ENCODE measurements at regions not wholly inside any gene's neighbourhood (a gene's known extent, or its start where the extent isn't known, plus 50 kb on each side); places are given as distances from the start of the nearest gene placed in this dataset.

- Histone ChIP-seq H3K4me3 (no peak overlapping the region), H4K20me1 (no peaks in the 10 kb centered on the region), H3K36me3 (no peaks in the 10 kb centered on the region), H3K4me1 (no peaks in the 10 kb centered on the region), H3K9me3 (no peaks in the 10 kb centered on the region), H3K27ac (no peak overlapping the region), H3K27me3 (no peaks in the 10 kb centered on the region), H3K4me2 (no peak overlapping the region), H3K9ac (no peak overlapping the region)
- no peak for TF ChIP-seq Cebpa-rat (IDR thresholded peaks at IDR 0.05)
Observed at GRCh38 chrX:67872958-67873357, 329.1 kb downstream of the AR start.

- H3K27me3 ChIP-seq: no peaks in the 10 kb centered on the region
- H3K9me3 ChIP-seq: peaks cover 65% of the 10 kb centered on the region
- H3K4me3 ChIP-seq: no peak overlapping the region
- no peak overlapping the region for H3K9ac ChIP-seq
- H3K4me1 ChIP-seq: no peaks in the 10 kb centered on the region
- no peaks in the 10 kb centered on the region for H3K36me3 ChIP-seq
- TF ChIP-seq Cebpa-rat (IDR thresholded peaks at IDR 0.05): no peak
- H4K20me1 ChIP-seq: no peaks in the 10 kb centered on the region
- no peak overlapping the region for H3K4me2 ChIP-seq
- no peak overlapping the region for H3K27ac ChIP-seq
Observed at GRCh38 chrX:67892401-67892800, 348.6 kb downstream of the AR start.

GRCh38 chrX:67893931-67894330 lies 350.1 kb downstream of the AR start:
- H3K4me1 ChIP-seq: no peaks in the 10 kb centered on the region

DNA sequence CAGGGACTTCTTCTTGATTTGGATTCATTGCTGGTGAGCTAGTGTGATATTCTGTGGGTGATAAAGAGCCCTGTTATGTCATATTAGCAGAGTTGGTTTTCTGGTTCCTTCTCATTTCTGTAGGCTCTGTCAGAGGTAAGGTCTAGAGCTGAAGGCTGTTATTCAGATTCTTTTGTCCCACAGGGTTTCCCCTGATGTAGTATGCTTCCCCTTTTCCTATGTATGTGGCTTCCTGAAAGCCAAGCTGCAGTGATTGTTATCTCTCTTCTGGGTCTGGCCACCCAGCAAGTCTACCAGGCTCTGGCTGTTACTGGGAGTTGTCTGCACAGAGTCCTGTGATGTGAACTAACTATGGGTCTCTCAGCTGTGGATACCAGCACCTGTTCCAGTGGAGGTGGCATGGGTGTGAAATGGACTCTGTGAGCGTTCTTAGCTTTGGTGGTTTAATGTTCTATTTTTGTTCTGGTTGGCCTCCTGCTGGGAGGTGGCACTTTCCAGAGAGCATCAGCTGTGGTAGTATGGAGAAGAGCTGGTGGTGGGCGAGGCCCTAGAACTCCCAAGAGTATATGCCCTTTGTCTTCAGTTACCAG lies 373.7 kb downstream of the AR start:
- TF ChIP-seq Cebpa-rat (IDR thresholded peaks at IDR 0.05): no peak
- H3K27me3 ChIP-seq: no peaks in the 10 kb centered on the region
- H3K36me3 ChIP-seq: no peaks in the 10 kb centered on the region
- H3K4me2 ChIP-seq: peak overlapping the region; percentile 23
- H3K9me3 ChIP-seq: 0 out of 2 replicates have a peak, but pooled peaks cover 4% of the 10 kb centered on the region
- H3K27ac ChIP-seq: no peak overlapping the region
- H3K4me1 ChIP-seq: peaks cover 10% of the 10 kb centered on the region
- no peak overlapping the region for H3K9ac ChIP-seq
- no peaks in the 10 kb centered on the region for H4K20me1 ChIP-seq
- H3K4me3 ChIP-seq: no peak overlapping the region

More at GRCh38 chrX:67893931-67894330, 350.1 kb downstream of the AR start:
- no peak for TF ChIP-seq Cebpa-rat (IDR thresholded peaks at IDR 0.05)
- Histone ChIP-seq H3K27me3 (no peaks in the 10 kb centered on the region), H3K4me3 (no peak overlapping the region), H3K9me3 (peaks cover 62% of the 10 kb centered on the region), H3K4me2 (no peak overlapping the region), H4K20me1 (no peaks in the 10 kb centered on the region), H3K36me3 (no peaks in the 10 kb centered on the region), H3K9ac (no peak overlapping the region), H3K27ac (no peak overlapping the region)

DNA sequence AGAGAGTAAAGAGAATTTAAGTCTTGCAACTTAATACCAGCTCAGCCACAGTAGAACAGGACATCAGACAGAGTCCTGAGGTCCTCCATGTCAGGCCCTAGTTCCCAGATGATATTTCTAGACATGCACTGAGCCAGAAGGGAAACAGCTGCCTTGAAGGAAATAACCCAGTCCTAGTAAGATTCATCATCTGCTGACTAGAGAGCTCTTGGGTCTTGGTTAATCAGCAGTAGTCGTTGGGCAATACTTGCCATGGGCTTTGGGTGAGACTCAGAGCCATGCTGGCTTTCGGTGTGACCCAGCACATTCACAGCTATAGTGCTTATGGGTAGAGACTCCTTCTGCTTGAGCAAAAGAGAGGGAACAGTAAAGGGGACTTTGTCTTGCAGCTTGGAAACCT lies 379.1 kb downstream of the AR start:
- no peak for TF ChIP-seq Cebpa-rat (IDR thresholded peaks at IDR 0.05)
- H3K9ac ChIP-seq: no peak overlapping the region
- no peak overlapping the region for H3K27ac ChIP-seq
- H3K27me3 ChIP-seq: no peaks in the 10 kb centered on the region
- peaks cover 3% of the 10 kb centered on the region for H3K4me1 ChIP-seq
- H3K4me2 ChIP-seq: no peak overlapping the region
- H3K4me3 ChIP-seq: no peak overlapping the region
- H3K9me3 ChIP-seq: no peaks in the 10 kb centered on the region
- H3K36me3 ChIP-seq: no peaks in the 10 kb centered on the region
- no peaks in the 10 kb centered on the region for H4K20me1 ChIP-seq

DNA sequence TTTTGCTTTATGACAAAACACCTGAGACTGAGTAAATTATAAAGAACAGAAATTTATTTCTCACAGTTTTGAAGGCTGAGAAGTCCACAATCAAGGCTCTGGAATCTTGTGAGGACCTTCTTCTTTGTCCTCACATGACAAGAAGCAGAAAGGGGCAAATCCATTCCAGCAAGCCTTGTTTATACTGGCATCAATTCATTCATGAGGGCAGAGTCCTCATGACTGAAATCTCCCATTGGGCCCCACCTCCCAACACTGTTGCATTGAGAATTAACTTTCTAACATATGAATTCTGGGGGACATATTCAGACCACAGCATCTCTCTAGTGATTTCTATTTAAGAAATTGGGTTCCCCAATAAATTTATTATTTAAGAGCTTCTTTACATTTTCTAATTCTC lies 395.4 kb downstream of the AR start:
- H3K36me3 ChIP-seq: no peaks in the 10 kb centered on the region
- no peak overlapping the region for H3K9ac ChIP-seq
- H3K4me3 ChIP-seq: no peak overlapping the region
- H3K27me3 ChIP-seq: no peaks in the 10 kb centered on the region
- no peaks in the 10 kb centered on the region for H4K20me1 ChIP-seq
- H3K9me3 ChIP-seq: no peaks in the 10 kb centered on the region
- TF ChIP-seq Cebpa-rat (IDR thresholded peaks at IDR 0.05): no peak
- no peak overlapping the region for H3K4me2 ChIP-seq
- no peak overlapping the region for H3K27ac ChIP-seq
- H3K4me1 ChIP-seq: no peaks in the 10 kb centered on the region

- Histone ChIP-seq H4K20me1 (no peaks in the 10 kb centered on the region), H3K4me2 (no peak overlapping the region), H3K9ac (no peak overlapping the region), H3K4me1 (no peaks in the 10 kb centered on the region), H3K27me3 (no peaks in the 10 kb centered on the region), H3K36me3 (no peaks in the 10 kb centered on the region), H3K9me3 (no peaks in the 10 kb centered on the region), H3K4me3 (no peak overlapping the region), H3K27ac (no peak overlapping the region)
- TF ChIP-seq Cebpa-rat (IDR thresholded peaks at IDR 0.05): no peak
Observed at GRCh38 chrX:67949270-67949669, 405.4 kb downstream of the AR start.

DNA sequence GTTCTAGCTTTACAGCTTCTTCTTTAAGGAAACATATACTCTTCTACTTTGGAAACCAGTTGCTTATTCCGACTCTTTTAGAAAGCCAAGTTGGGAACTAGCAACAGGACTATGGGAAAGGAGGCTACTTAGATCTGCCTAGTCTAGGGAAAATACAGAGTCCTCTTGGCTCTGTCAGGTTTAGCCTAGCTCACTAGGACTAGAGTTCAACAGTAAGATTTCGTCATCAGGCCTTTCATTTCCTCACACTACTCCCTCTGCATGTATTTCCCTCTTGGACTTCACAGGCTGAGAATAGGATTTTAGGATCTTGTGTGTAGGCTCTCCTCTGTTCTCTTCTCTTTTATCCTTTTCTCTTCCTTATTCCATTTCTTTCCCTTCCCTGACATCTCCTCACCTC lies 409.8 kb downstream of the AR start:
- H3K27ac ChIP-seq: no peak overlapping the region
- H3K36me3 ChIP-seq: no peaks in the 10 kb centered on the region
- no peak overlapping the region for H3K4me2 ChIP-seq
- no peaks in the 10 kb centered on the region for H4K20me1 ChIP-seq
- no peaks in the 10 kb centered on the region for H3K9me3 ChIP-seq
- no peaks in the 10 kb centered on the region for H3K27me3 ChIP-seq
- H3K4me1 ChIP-seq: no peaks in the 10 kb centered on the region
- no peak for TF ChIP-seq Cebpa-rat (IDR thresholded peaks at IDR 0.05)
- no peak overlapping the region for H3K9ac ChIP-seq
- H3K4me3 ChIP-seq: no peak overlapping the region

DNA sequence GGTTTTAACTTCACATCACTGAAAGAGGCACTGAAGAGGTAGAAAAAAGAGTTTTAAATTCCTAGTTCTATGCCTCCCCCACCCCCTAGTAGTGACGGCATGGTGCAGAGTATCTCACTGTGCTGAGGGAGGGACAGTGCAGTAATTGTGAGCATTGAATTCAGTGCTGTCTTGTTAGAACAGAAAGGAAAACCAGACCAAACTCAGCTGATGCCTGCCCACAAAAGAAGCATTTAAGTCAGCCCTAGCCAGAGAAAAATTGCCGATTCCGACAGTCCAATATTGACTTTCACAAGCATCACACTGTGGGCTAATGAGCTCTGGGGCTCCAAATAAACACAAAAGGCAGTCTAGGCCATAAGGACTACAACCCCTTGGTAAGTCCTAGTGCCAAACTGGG lies 417.7 kb downstream of the AR start:
- no peaks in the 10 kb centered on the region for H3K36me3 ChIP-seq
- no peaks in the 10 kb centered on the region for H3K4me1 ChIP-seq
- no peak for TF ChIP-seq Cebpa-rat (IDR thresholded peaks at IDR 0.05)
- H3K4me2 ChIP-seq: no peak overlapping the region
- H3K4me3 ChIP-seq: no peak overlapping the region
- no peaks in the 10 kb centered on the region for H3K9me3 ChIP-seq
- no peak overlapping the region for H3K27ac ChIP-seq
- no peak overlapping the region for H3K9ac ChIP-seq
- no peaks in the 10 kb centered on the region for H4K20me1 ChIP-seq
- H3K27me3 ChIP-seq: no peaks in the 10 kb centered on the region
